Myocyte (in vitro differentiated cells): ENCODE measurements at regions not wholly inside any gene's neighbourhood (a gene's known extent, or its start where the extent isn't known, plus 50 kb on each side); places are given as distances from the start of the nearest gene placed in this dataset.

ENCODE experiments used
- DNase-seq: peaks from one replicate; pipeline ENCODE4 v3.0.0-alpha.2; 2012; ENCODE audit warnings: low read depth

- DNase-seq: no peak
These were observed 148.5 kb upstream of the MRPS30 start for GRCh38 chr5:44660251-44660650.

- no peak for DNase-seq
These were observed 149.4 kb upstream of the MRPS30 start for GRCh38 chr5:44659334-44659733.

- DNase-seq: no peak
These were observed 156.1 kb upstream of the MRPS30 start for GRCh38 chr5:44652674-44653073.

- peak; percentile 13 for DNase-seq
These were observed 162.7 kb upstream of the MRPS30 start for GRCh38 chr5:44646016-44646415.

- DNase-seq: no peak
These were observed 163.2 kb upstream of the MRPS30 start for GRCh38 chr5:44645502-44645901.

- no peak for DNase-seq
These were observed 164.1 kb upstream of the MRPS30 start for GRCh38 chr5:44644628-44645027.

- no peak for DNase-seq
These were observed 166.9 kb upstream of the MRPS30 start for GRCh38 chr5:44641820-44642219.

- DNase-seq: no peak
These were observed 167.7 kb upstream of the MRPS30 start for GRCh38 chr5:44640945-44641456.

- DNase-seq: no peak
These were observed 170.6 kb upstream of the MRPS30 start for GRCh38 chr5:44637916-44638869.

- DNase-seq: no peak
These were observed 176.4 kb upstream of the MRPS30 start for GRCh38 chr5:44632344-44632743.

GRCh38 chr5:44626846-44627245, 181.9 kb upstream of the MRPS30 start:
- no peak for DNase-seq

- DNase-seq: no peak
These were observed 186.4 kb upstream of the MRPS30 start for GRCh38 chr5:44622331-44622730.

GRCh38 chr5:44619875-44620610, 188.7 kb upstream of the MRPS30 start:
- no peak for DNase-seq

- DNase-seq: no peak
These were observed 193.9 kb upstream of the MRPS30 start for GRCh38 chr5:44614845-44615244.

- DNase-seq: no peak
These were observed 194.8 kb upstream of the MRPS30 start for GRCh38 chr5:44613936-44614335.

- DNase-seq: no peak
These were observed 202.8 kb upstream of the MRPS30 start for GRCh38 chr5:44605926-44606325.

- DNase-seq: no peak
These were observed 205.1 kb upstream of the MRPS30 start for GRCh38 chr5:44603496-44604272.

GRCh38 chr5:44574678-44575077, 185.5 kb upstream of the FGF10 start:
- DNase-seq: no peak

GRCh38 chr5:44568519-44568918, 179.3 kb upstream of the FGF10 start:
- peak; percentile 1 for DNase-seq

- no peak for DNase-seq
These were observed 176.7 kb upstream of the FGF10 start for GRCh38 chr5:44565902-44566301.

- no peak for DNase-seq
These were observed 176.1 kb upstream of the FGF10 start for GRCh38 chr5:44565360-44565759.
